ENCODE measurements at regions not wholly inside any gene's neighbourhood (a gene's known extent, or its start where the extent isn't known, plus 50 kb on each side); places are given as distances from the start of the nearest gene placed in this dataset.

DNA sequence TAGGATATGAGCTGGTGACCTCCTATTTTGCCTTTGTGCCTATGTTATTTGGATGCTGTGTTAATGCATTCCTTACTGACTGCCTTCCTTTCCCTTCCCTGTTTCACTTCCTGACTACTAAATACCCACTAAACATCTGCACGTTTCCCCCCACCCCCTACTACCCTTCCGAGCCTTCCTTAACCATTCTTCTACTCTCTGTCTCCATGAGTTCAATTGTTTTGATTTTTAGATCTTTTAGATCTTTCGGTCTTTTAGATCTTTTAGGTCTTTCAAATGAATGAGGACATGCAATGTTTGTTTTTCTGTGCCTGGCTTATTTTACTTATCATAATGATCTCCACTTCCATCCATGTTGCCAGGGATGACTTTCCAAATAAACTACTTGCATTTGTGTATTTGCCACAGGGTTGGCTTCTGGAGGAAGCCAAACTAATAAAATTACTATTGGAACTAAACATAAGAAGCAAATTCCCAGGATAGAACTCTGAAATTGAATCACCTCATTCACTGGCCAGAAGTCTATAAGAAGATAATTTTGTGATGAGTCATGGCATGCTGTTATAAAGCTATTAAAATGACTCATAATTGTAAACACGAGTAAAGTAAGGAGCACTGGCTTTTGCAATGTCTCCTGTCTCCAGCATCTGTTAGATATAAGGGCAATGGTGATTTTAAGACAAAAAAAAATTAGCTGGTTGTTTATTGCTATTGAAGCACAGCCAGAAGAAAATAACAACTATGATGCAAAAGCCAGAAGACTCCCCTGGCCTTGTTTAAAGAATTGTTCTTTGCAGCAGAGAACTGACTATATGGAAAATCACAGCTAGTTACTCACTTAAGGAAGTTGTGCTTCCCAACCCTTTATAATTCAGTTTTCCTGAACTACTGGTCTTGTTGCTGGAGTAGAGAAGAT is 586.3 kb downstream of the LRFN5 start:
- H3K9ac ChIP-seq (ENCODE audit: insufficient read depth, low read length) = no peak overlapping the region
- peak overlapping the region; percentile 49 for H2AFZ ChIP-seq (ENCODE audit: low read length)
- peak; percentile 91 to 99 for DNase-seq (ENCODE audit: low read depth in 2 of 2)
- H3K79me2 ChIP-seq (ENCODE audit: control insufficient read depth, insufficient read depth, low read length) = no peaks in the 10 kb centered on the region
- no peaks in the 10 kb centered on the region for H3K36me3 ChIP-seq (ENCODE audit: control insufficient read depth, insufficient read depth, low read length)
- H4K20me1 ChIP-seq (ENCODE audit: control insufficient read depth, extremely low read depth, insufficient read depth, low read length) = no peaks in the 10 kb centered on the region
- H3K27me3 ChIP-seq (ENCODE audit: control insufficient read depth, insufficient read depth, low read length) = no peaks in the 10 kb centered on the region
- H3K27ac ChIP-seq (ENCODE audit: insufficient read depth, low read length) = peak overlapping the region; percentile 77
- peak overlapping the region; percentile 78 for H3K4me2 ChIP-seq (ENCODE audit: extremely low read depth, insufficient read depth, low read length)
- TF ChIP-seq EZH2 (IDR thresholded peaks at IDR 0.05; ENCODE audit: low read length, missing control alignments) = no peak
- TF ChIP-seq, protein P1, sequence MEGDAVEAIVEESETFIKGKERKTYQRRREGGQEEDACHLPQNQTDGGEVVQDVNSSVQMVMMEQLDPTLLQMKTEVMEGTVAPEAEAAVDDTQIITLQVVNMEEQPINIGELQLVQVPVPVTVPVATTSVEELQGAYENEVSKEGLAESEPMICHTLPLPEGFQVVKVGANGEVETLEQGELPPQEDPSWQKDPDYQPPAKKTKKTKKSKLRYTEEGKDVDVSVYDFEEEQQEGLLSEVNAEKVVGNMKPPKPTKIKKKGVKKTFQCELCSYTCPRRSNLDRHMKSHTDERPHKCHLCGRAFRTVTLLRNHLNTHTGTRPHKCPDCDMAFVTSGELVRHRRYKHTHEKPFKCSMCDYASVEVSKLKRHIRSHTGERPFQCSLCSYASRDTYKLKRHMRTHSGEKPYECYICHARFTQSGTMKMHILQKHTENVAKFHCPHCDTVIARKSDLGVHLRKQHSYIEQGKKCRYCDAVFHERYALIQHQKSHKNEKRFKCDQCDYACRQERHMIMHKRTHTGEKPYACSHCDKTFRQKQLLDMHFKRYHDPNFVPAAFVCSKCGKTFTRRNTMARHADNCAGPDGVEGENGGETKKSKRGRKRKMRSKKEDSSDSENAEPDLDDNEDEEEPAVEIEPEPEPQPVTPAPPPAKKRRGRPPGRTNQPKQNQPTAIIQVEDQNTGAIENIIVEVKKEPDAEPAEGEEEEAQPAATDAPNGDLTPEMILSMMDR (conservative IDR thresholded peaks at IDR 0.05 in 1 of 2, IDR thresholded peaks at IDR 0.05 in 1 of 2; ENCODE audit: low read depth in 1 of 2, low read length in 2 of 2) = no peak
- H3K4me1 ChIP-seq (ENCODE audit: control insufficient read depth, extremely low read depth, insufficient read depth, low read length) = peaks cover 4% of the 10 kb centered on the region
- H3K9me3 ChIP-seq (ENCODE audit: control insufficient read depth, insufficient read depth, low read depth, low read length) = no peaks in the 10 kb centered on the region
- H3K4me3 ChIP-seq (replicated peaks in 1 of 4; ENCODE audit: control extremely low read depth in 1 of 4, insufficient read depth in 1 of 4, low read depth in 3 of 4, low read length in 4 of 4) = peak overlapping the region in 3 of 4 experiments; percentile 9 to 12 (median 9)

DNA sequence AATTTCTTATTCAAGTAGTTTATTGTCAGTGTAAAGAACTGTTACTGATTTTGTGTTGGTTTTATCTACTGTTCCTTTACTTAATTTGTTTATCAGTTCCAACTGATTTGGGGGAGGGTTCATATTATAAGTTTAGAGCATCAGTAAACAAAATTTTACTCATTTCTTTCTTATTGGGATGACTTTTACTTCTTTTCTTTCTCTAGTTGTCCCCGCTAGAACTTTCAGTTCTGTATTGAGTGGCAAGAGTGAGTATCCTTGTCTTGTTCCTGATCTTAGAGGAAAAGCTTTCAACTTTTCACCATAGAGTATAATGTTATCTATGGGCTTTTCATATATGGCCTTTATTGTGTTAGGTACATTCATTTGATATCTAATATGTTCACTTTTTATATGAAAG is 584.1 kb downstream of the LRFN5 start:
- H2AFZ ChIP-seq (ENCODE audit: low read length) = no peak overlapping the region
- no peak overlapping the region for H3K4me2 ChIP-seq (ENCODE audit: extremely low read depth, insufficient read depth, low read length)
- H3K79me2 ChIP-seq (ENCODE audit: control insufficient read depth, insufficient read depth, low read length) = no peaks in the 10 kb centered on the region
- H4K20me1 ChIP-seq (ENCODE audit: control insufficient read depth, extremely low read depth, insufficient read depth, low read length) = no peaks in the 10 kb centered on the region
- no peak overlapping the region for H3K27ac ChIP-seq (ENCODE audit: insufficient read depth, low read length)
- no peak for DNase-seq (ENCODE audit: low read depth in 2 of 2)
- TF ChIP-seq EZH2 (IDR thresholded peaks at IDR 0.05; ENCODE audit: low read length, missing control alignments) = no peak
- TF ChIP-seq, protein P1 (conservative IDR thresholded peaks at IDR 0.05 in 1 of 2, IDR thresholded peaks at IDR 0.05 in 1 of 2; ENCODE audit: low read depth in 1 of 2, low read length in 2 of 2) = no peak
- no peak overlapping the region for H3K9ac ChIP-seq (ENCODE audit: insufficient read depth, low read length)
- no peaks in the 10 kb centered on the region for H3K36me3 ChIP-seq (ENCODE audit: control insufficient read depth, insufficient read depth, low read length)
- H3K4me1 ChIP-seq (ENCODE audit: control insufficient read depth, extremely low read depth, insufficient read depth, low read length) = peaks cover 4% of the 10 kb centered on the region
- H3K4me3 ChIP-seq (replicated peaks in 1 of 4; ENCODE audit: control extremely low read depth in 1 of 4, insufficient read depth in 1 of 4, low read depth in 3 of 4, low read length in 4 of 4) = no peak overlapping the region
- H3K27me3 ChIP-seq (ENCODE audit: control insufficient read depth, insufficient read depth, low read length) = no peaks in the 10 kb centered on the region
- H3K9me3 ChIP-seq (ENCODE audit: control insufficient read depth, insufficient read depth, low read depth, low read length) = no peaks in the 10 kb centered on the region

DNA sequence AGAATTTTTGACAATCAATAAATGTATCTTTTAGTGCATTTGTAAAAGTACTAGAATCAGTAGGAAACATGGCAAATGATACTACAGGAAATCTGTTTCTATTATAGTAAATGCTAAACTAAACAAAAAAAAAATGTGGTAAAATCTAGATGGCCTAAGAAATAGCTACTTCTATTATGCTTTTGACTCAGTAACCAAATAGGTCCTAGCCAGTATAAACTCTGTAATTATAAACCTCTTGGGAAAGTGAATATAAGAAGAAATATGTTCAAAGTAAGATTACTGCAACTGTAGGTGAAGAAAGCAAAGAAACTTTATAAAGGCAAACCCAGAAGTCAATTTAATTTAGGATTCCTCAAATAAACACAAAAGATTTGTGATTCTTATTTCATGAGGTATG is 581.2 kb downstream of the LRFN5 start:
- Histone ChIP-seq H3K4me3 (replicated peaks in 1 of 4; ENCODE audit: control extremely low read depth in 1 of 4, insufficient read depth in 1 of 4, low read depth in 3 of 4, low read length in 4 of 4) (no peak overlapping the region), H3K36me3 (ENCODE audit: control insufficient read depth, insufficient read depth, low read length) (no peaks in the 10 kb centered on the region), H3K79me2 (ENCODE audit: control insufficient read depth, insufficient read depth, low read length) (no peaks in the 10 kb centered on the region), H2AFZ (ENCODE audit: low read length) (no peak overlapping the region), H4K20me1 (ENCODE audit: control insufficient read depth, extremely low read depth, insufficient read depth, low read length) (no peaks in the 10 kb centered on the region), H3K4me1 (ENCODE audit: control insufficient read depth, extremely low read depth, insufficient read depth, low read length) (no peaks in the 10 kb centered on the region), H3K27me3 (ENCODE audit: control insufficient read depth, insufficient read depth, low read length) (no peaks in the 10 kb centered on the region), H3K27ac (ENCODE audit: insufficient read depth, low read length) (no peak overlapping the region), H3K4me2 (ENCODE audit: extremely low read depth, insufficient read depth, low read length) (no peak overlapping the region), H3K9ac (ENCODE audit: insufficient read depth, low read length) (no peak overlapping the region), H3K9me3 (ENCODE audit: control insufficient read depth, insufficient read depth, low read depth, low read length) (no peaks in the 10 kb centered on the region)
- TF ChIP-seq, protein P1 (conservative IDR thresholded peaks at IDR 0.05 in 1 of 2, IDR thresholded peaks at IDR 0.05 in 1 of 2; ENCODE audit: low read depth in 1 of 2, low read length in 2 of 2) = no peak
- no peak for TF ChIP-seq EZH2 (IDR thresholded peaks at IDR 0.05; ENCODE audit: low read length, missing control alignments)
- DNase-seq (ENCODE audit: low read depth in 2 of 2) = no peak
